ENCODE measurements at regions not wholly inside any gene's neighbourhood (a gene's known extent, or its start where the extent isn't known, plus 50 kb on each side); places are given as distances from the start of the nearest gene placed in this dataset.

DNA sequence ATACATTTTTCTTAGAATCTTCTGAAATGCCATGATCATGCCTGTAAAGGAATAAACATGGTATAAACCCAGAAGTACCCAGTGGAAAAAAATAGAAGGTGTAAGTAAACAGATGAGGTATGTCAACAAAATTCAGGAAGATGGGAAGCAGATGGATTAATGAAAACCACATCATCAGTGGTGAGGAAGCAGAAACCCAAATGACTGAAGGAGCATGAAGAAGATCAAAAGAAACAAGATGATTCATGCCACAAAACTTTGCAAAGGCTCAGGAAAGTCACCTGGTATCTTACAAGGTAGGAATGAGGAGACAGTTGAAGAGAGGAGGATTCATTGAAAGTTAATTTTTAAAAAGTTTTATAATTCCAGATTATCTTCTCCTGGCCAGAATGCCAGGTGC, 132.8 kb upstream of the PAPPA start:
- BruUV-seq (replicated peaks): no TSS peak
- Histone ChIP-seq H3K9ac (ENCODE audit: insufficient read depth, low read depth, low read length) (no peak overlapping the region), H3K36me3 (replicated peaks in 1 of 2; ENCODE audit: control insufficient read depth in 1 of 2, insufficient read depth in 2 of 2, low read length in 2 of 2) (no peaks in the 10 kb centered on the region), H4K20me1 (ENCODE audit: insufficient read depth, low read length) (no peaks in the 10 kb centered on the region), H2AFZ (ENCODE audit: low read length) (no peak overlapping the region), H3K4me1 (ENCODE audit: insufficient read depth, low read length) (no peaks in the 10 kb centered on the region), H3K27me3 (ENCODE audit: control insufficient read depth in 1 of 2, insufficient read depth in 2 of 2, low read length in 2 of 2) (no peaks in the 10 kb centered on the region), H3K27ac (ENCODE audit: extremely low read length, insufficient read depth, low read length) (no peak overlapping the region), H3K4me3 (replicated peaks in 1 of 3; ENCODE audit: insufficient read depth in 1 of 3, low read depth in 2 of 3, low read length in 3 of 3) (no peak overlapping the region), H3K79me2 (ENCODE audit: insufficient read depth, low read length) (no peaks in the 10 kb centered on the region), H3K9me3 (ENCODE audit: low read length) (no peaks in the 10 kb centered on the region), H3K4me2 (ENCODE audit: low read depth, low read length) (no peak overlapping the region)
- no peak for ATAC-seq
- in situ Hi-C loops (cut with HindIII; ENCODE audit: extremely low pct_ligation_motif_present, low pct_unique_long_range_greater_than_20kb) (no loop called here), intact Hi-C loops (cut with micrococcal nuclease; ENCODE audit: unreplicated experiment) (no loop called here)
- ChIA-PET POLR2A (no interaction called here), CTCF (ENCODE audit: low intra/inter-chr PET ratio, low total read pairs) (no interaction called here)
- no peak for DNase-seq (ENCODE audit: low spot score)
- FAIRE-seq: no peak
- TF ChIP-seq AHR (CRISPR knock-in tag; IDR thresholded peaks at IDR 0.05): no peak
- no peak for TF ChIP-seq MTF2 (CRISPR knock-in tag; IDR thresholded peaks at IDR 0.05; ENCODE audit: borderline replicate concordance)
- TF ChIP-seq ZNF850 (CRISPR knock-in tag; conservative IDR thresholded peaks at IDR 0.05): no peak
- TF ChIP-seq, protein P1, sequence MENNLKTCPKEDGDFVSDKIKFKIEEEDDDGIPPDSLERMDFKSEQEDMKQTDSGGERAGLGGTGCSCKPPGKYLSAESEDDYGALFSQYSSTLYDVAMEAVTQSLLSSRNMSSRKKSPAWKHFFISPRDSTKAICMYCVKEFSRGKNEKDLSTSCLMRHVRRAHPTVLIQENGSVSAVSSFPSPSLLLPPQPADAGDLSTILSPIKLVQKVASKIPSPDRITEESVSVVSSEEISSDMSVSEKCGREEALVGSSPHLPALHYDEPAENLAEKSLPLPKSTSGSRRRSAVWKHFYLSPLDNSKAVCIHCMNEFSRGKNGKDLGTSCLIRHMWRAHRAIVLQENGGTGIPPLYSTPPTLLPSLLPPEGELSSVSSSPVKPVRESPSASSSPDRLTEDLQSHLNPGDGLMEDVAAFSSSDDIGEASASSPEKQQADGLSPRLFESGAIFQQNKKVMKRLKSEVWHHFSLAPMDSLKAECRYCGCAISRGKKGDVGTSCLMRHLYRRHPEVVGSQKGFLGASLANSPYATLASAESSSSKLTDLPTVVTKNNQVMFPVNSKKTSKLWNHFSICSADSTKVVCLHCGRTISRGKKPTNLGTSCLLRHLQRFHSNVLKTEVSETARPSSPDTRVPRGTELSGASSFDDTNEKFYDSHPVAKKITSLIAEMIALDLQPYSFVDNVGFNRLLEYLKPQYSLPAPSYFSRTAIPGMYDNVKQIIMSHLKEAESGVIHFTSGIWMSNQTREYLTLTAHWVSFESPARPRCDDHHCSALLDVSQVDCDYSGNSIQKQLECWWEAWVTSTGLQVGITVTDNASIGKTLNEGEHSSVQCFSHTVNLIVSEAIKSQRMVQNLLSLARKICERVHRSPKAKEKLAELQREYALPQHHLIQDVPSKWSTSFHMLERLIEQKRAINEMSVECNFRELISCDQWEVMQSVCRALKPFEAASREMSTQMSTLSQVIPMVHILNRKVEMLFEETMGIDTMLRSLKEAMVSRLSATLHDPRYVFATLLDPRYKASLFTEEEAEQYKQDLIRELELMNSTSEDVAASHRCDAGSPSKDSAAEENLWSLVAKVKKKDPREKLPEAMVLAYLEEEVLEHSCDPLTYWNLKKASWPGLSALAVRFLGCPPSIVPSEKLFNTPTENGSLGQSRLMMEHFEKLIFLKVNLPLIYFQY (CRISPR knock-in tag; IDR thresholded peaks at IDR 0.05; ENCODE audit: borderline replicate concordance): no peak

DNA sequence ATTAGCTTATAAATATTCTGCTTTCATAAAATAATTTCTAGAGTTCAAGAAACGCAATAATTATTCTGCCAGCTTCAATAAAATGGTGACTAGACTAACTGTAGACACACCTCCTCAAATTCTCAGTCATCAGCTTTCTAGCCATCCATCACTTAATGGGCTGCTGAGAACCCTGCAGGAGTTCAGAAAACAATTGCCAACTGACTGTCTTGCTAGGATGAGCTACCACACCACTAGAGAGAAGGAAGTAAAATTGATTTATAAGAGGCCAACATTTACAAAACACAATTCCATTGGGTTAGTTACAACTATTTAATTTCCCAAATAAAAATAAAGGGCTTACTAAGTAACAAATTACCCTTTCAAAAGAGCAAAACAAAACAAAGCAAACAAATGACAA, 126.5 kb upstream of the PAPPA start:
- BruUV-seq (replicated peaks): no TSS peak
- in situ Hi-C loops (cut with HindIII; ENCODE audit: extremely low pct_ligation_motif_present, low pct_unique_long_range_greater_than_20kb): loop anchor here (25.0 kb wide), 1 partner anchor 110 kb away; no protein-coding TSS in a partner anchor
- ChIA-PET POLR2A (no interaction called here), CTCF (ENCODE audit: low intra/inter-chr PET ratio, low total read pairs) (no interaction called here)
- Histone ChIP-seq H3K9me3 (ENCODE audit: low read length) (peaks cover 11% of the 10 kb centered on the region; the same call in 1 of the 2 replicates), H3K9ac (ENCODE audit: insufficient read depth, low read depth, low read length) (no peak overlapping the region), H3K36me3 (replicated peaks in 1 of 2; ENCODE audit: control insufficient read depth in 1 of 2, insufficient read depth in 2 of 2, low read length in 2 of 2) (no peaks in the 10 kb centered on the region), H3K27me3 (ENCODE audit: control insufficient read depth in 1 of 2, insufficient read depth in 2 of 2, low read length in 2 of 2) (no peaks in the 10 kb centered on the region), H3K4me3 (replicated peaks in 1 of 3; ENCODE audit: insufficient read depth in 1 of 3, low read depth in 2 of 3, low read length in 3 of 3) (no peak overlapping the region), H3K79me2 (ENCODE audit: insufficient read depth, low read length) (no peaks in the 10 kb centered on the region), H3K4me1 (ENCODE audit: insufficient read depth, low read length) (no peaks in the 10 kb centered on the region), H3K4me2 (ENCODE audit: low read depth, low read length) (no peak overlapping the region), H3K27ac (ENCODE audit: extremely low read length, insufficient read depth, low read length) (no peak overlapping the region), H2AFZ (ENCODE audit: low read length) (no peak overlapping the region), H4K20me1 (ENCODE audit: insufficient read depth, low read length) (no peaks in the 10 kb centered on the region)
- ATAC-seq (no peak), DNase-seq (ENCODE audit: low spot score) (no peak), FAIRE-seq (no peak)
- intact Hi-C loops (cut with micrococcal nuclease; ENCODE audit: unreplicated experiment): no loop called here
- WGBS (ENCODE audit: low lambda C conversion rate): 0% methylated on average over 1 of the region's 1 CpG
- no peak for TF ChIP-seq ZBTB38 (CRISPR knock-in tag; IDR thresholded peaks at IDR 0.05)
- TF ChIP-seq SKI (IDR thresholded peaks at IDR 0.05; ENCODE audit: partially characterized antibody): no peak
- TF ChIP-seq, protein P2, sequence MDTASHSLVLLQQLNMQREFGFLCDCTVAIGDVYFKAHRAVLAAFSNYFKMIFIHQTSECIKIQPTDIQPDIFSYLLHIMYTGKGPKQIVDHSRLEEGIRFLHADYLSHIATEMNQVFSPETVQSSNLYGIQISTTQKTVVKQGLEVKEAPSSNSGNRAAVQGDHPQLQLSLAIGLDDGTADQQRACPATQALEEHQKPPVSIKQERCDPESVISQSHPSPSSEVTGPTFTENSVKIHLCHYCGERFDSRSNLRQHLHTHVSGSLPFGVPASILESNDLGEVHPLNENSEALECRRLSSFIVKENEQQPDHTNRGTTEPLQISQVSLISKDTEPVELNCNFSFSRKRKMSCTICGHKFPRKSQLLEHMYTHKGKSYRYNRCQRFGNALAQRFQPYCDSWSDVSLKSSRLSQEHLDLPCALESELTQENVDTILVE (CRISPR knock-in tag; IDR thresholded peaks at IDR 0.05): no peak
- TF ChIP-seq ZNF543 (CRISPR knock-in tag; IDR thresholded peaks at IDR 0.05): no peak
- TF ChIP-seq CC2D1A (CRISPR knock-in tag; IDR thresholded peaks at IDR 0.05): no peak
- no peak for TF ChIP-seq ZNF672 (CRISPR knock-in tag; IDR thresholded peaks at IDR 0.05)
- no peak for TF ChIP-seq HDAC1 (CRISPR knock-in tag; IDR thresholded peaks at IDR 0.05)
- no peak for TF ChIP-seq PHF8 (CRISPR knock-in tag; IDR thresholded peaks at IDR 0.05)
- TF ChIP-seq, protein P3, sequence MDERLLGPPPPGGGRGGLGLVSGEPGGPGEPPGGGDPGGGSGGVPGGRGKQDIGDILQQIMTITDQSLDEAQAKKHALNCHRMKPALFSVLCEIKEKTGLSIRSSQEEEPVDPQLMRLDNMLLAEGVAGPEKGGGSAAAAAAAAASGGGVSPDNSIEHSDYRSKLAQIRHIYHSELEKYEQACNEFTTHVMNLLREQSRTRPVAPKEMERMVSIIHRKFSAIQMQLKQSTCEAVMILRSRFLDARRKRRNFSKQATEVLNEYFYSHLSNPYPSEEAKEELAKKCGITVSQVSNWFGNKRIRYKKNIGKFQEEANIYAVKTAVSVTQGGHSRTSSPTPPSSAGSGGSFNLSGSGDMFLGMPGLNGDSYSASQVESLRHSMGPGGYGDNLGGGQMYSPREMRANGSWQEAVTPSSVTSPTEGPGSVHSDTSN (CRISPR knock-in tag; IDR thresholded peaks at IDR 0.05): no peak
